B cell (primary cell): ENCODE measurements at regions not wholly inside any gene's neighbourhood (a gene's known extent, or its start where the extent isn't known, plus 50 kb on each side); places are given as distances from the start of the nearest gene placed in this dataset.

Experiments used
- ATAC-seq: fragments of 200-7000 bp; cut with Tn5 transposase; one replicate; pipeline ENCODE4 v1.10.0; 2021; ENCODE audit warnings: low read depth, mild to moderate bottlenecking, moderate number of reproducible peaks, moderate library complexity
- CTCF ChIA-PET: fragments of 350-600 bp; sonication (Branson Sonifier 250); formaldehyde crosslinking; loops from one replicate; lab custom pipeline; 2021; ENCODE audit warnings: antibody characterized with exemption, inconsistent platforms; lab: Charles Lee
- POLR2A ChIA-PET: fragments of 350-600 bp; sonication (Branson Sonifier 250); formaldehyde crosslinking; loops from one replicate; lab custom pipeline; 2021; ENCODE audit warnings: antibody characterized with exemption; lab: Charles Lee
- DNase-seq: peaks from one replicate; pipeline ENCODE4 v3.0.0; 2013
- H2AFZ ChIP-seq: 2 replicates; pipeline ENCODE4 v1.6.1; 2012; ENCODE audit warnings: mild to moderate bottlenecking, low read depth, low read length; ENCODE audit not compliant: insufficient read depth, poor library complexity, severe bottlenecking
- H3K27ac ChIP-seq, 2 donors: 1 replicate in 1 of 2; 2 replicates in 1 of 2; pipeline ENCODE4 v1.5.1; 2012 to 2013; ENCODE audit warnings: low read length in 2 of 2, mild to moderate bottlenecking in 2 of 2, moderate library complexity in 1 of 2
- H3K27me3 ChIP-seq, 4 experiments: fragments of 200-600 bp in 1 of 4; sonication (generic) in 1 of 4; replicated peaks in 1 of 4; 1 replicate in 2 of 4; 2 replicates in 2 of 4; pipeline versions ENCODE4 v1.6.1 to v1.7.0; 2013 to 2016; ENCODE audit warnings: low read length in 3 of 4, mild to moderate bottlenecking in 2 of 4, mixed read lengths in 1 of 4, moderate library complexity in 1 of 4; ENCODE audit not compliant: insufficient read depth in 4 of 4, control insufficient read depth in 3 of 4; ENCODE audit errors: control extremely low read depth in 1 of 4
- H3K36me3 ChIP-seq, 2 experiments: replicated peaks in 1 of 2; 1 replicate in 1 of 2; 2 replicates in 1 of 2; pipeline versions ENCODE4 v1.6.1 to v1.7.1; 2013; ENCODE audit warnings: low read length in 1 of 2; ENCODE audit not compliant: insufficient read depth in 2 of 2, control insufficient read depth in 1 of 2; ENCODE audit errors: control extremely low read depth in 1 of 2, extremely low read depth in 1 of 2
- H3K4me1 ChIP-seq, 2 donors: fragments of 200-600 bp in 1 of 2; sonication (generic) in 1 of 2; 1 replicate in 1 of 2; 2 replicates in 1 of 2; pipeline versions ENCODE4 v1.5.1 to v1.6.1; 2013 to 2017; ENCODE audit warnings: low read length in 2 of 2; ENCODE audit not compliant: control insufficient read depth in 2 of 2, insufficient read depth in 2 of 2
- H3K4me2 ChIP-seq: replicated peaks from 2 replicates; pipeline ENCODE3; 2012; ENCODE audit warnings: mild to moderate bottlenecking, low read depth, low read length; ENCODE audit not compliant: poor library complexity, severe bottlenecking
- H3K4me3 ChIP-seq, 5 experiments: fragments of 200-600 bp in 1 of 5; sonication (generic) in 1 of 5; 1 replicate in 3 of 5; 2 replicates in 2 of 5; pipeline versions ENCODE4 v1.5.1 to v1.7.0; 2011 to 2016; ENCODE audit warnings: low read length in 4 of 5, mild to moderate bottlenecking in 4 of 5, low read depth in 2 of 5, control low read depth in 1 of 5, moderate library complexity in 1 of 5; ENCODE audit not compliant: insufficient read depth in 1 of 5; ENCODE audit errors: control extremely low read depth in 1 of 5, extremely low read depth in 1 of 5
- H3K79me2 ChIP-seq: fragments of 200-600 bp; sonication (generic); one replicate; pipeline ENCODE4 v1.6.0; 2016; ENCODE audit warnings: low read length; ENCODE audit not compliant: control insufficient read depth, insufficient read depth
- H3K9ac ChIP-seq: fragments of 200-600 bp; sonication (generic); 2 replicates; pipeline ENCODE4 v1.6.1; 2017; ENCODE audit warnings: mild to moderate bottlenecking, low read length, moderate library complexity
- H3K9me3 ChIP-seq, 3 donors: one replicate each; pipeline versions ENCODE4 v1.6.1 to v1.7.1; 2013; ENCODE audit warnings: low read length in 2 of 3; ENCODE audit not compliant: control insufficient read depth in 2 of 3, insufficient read depth in 1 of 3; ENCODE audit errors: control extremely low read depth in 1 of 3
- H4K20me1 ChIP-seq: 2 replicates; pipeline ENCODE4 v1.6.0; 2012; ENCODE audit warnings: mild to moderate bottlenecking, low read length; ENCODE audit not compliant: insufficient read depth, control insufficient read depth, poor library complexity, severe bottlenecking
- H3K27ac Mint-ChIP-seq: one replicate; pipeline ENCODE4 v1.8.0; 2021; ENCODE audit warnings: mixed read lengths
- H3K27me3 Mint-ChIP-seq: one replicate; pipeline ENCODE4 v1.8.0; 2021; ENCODE audit warnings: mixed read lengths
- H3K4me1 Mint-ChIP-seq: one replicate; pipeline ENCODE4 v1.8.0; 2021; ENCODE audit warnings: mixed read lengths
- H3K4me3 Mint-ChIP-seq: one replicate; pipeline ENCODE4 v1.8.0; 2021; ENCODE audit warnings: mixed read lengths
- H3K9me3 Mint-ChIP-seq: one replicate; pipeline ENCODE4 v1.8.0; 2022; ENCODE audit warnings: mixed read lengths; ENCODE audit not compliant: insufficient read depth
- EZH2 ChIP-seq: IDR thresholded peaks from 2 replicates; pipeline ENCODE4 v1.6.1; 2012; ENCODE audit warnings: borderline replicate concordance, low read depth, mild to moderate bottlenecking, moderate library complexity, low read length; ENCODE audit not compliant: insufficient read depth, poor library complexity, severe bottlenecking
- WGBS: methylation state at CpG from one replicate; pipeline ENCODE4 v1.1.5; 2013; ENCODE audit warnings: missing lambda C conversion rate; ENCODE audit not compliant: insufficient coverage; 5-methylcytosine and 5-hydroxymethylcytosine counted together
- intact Hi-C: fragments of 100-400 bp; cut with micrococcal nuclease; formaldehyde crosslinking; loops from one replicate; pipeline ENCODE4 v1.10.0; 2022
- TF ChIP-seq, protein P1 (sequence below): fragments of 200-600 bp; IDR thresholded peaks from one replicate; pipeline ENCODE4 v1.8.0; 2022; ENCODE audit warnings: antibody characterized with exemption, mild to moderate bottlenecking

DNA sequence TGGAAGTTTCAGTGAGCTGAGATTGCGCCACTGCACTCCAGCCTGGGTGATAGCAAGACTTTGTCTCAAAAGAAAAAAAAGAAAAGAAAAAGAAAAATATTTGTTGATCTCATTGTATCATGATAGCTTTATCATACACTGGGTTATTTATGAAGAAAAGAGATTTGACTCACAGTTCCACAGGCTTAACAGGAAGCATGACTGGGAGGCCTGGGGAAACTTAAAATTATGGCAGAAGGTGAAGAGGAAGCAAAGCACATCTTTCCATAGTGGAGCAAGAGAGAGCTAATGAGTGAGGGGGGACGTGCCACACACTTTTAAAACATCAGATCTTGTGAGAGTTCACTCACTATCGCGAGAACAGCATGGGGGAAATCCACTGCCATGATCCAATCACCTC, 72.7 kb upstream of the FUT8 start:
- no peaks in the 10 kb centered on the region for H3K79me2 ChIP-seq
- no peaks in the 10 kb centered on the region for H3K27me3 Mint-ChIP-seq
- no peak overlapping the region for H3K4me3 Mint-ChIP-seq
- H3K36me3 ChIP-seq = no peaks in the 10 kb centered on the region
- WGBS = 80% methylated on average over 1 of the region's 4 CpGs
- H3K4me3 ChIP-seq = no peak overlapping the region
- no peaks in the 10 kb centered on the region for H3K9me3 Mint-ChIP-seq
- peaks cover 22% of the 10 kb centered on the region for H3K4me1 Mint-ChIP-seq
- H3K27me3 ChIP-seq = no peaks in the 10 kb centered on the region
- H3K27ac ChIP-seq = no peak overlapping the region
- no peaks in the 10 kb centered on the region for H4K20me1 ChIP-seq
- no peak overlapping the region for H3K9ac ChIP-seq
- H3K27ac Mint-ChIP-seq = peak overlapping the region; percentile 33
- intact Hi-C loops = loop anchor here (5.0 kb wide), 1 partner anchor 38 kb away; no protein-coding TSS in a partner anchor
- peaks cover 7 to 21% of the 10 kb centered on the region in 2 donors for H3K4me1 ChIP-seq
- TF ChIP-seq EZH2 = no peak
- TF ChIP-seq, protein P1, sequence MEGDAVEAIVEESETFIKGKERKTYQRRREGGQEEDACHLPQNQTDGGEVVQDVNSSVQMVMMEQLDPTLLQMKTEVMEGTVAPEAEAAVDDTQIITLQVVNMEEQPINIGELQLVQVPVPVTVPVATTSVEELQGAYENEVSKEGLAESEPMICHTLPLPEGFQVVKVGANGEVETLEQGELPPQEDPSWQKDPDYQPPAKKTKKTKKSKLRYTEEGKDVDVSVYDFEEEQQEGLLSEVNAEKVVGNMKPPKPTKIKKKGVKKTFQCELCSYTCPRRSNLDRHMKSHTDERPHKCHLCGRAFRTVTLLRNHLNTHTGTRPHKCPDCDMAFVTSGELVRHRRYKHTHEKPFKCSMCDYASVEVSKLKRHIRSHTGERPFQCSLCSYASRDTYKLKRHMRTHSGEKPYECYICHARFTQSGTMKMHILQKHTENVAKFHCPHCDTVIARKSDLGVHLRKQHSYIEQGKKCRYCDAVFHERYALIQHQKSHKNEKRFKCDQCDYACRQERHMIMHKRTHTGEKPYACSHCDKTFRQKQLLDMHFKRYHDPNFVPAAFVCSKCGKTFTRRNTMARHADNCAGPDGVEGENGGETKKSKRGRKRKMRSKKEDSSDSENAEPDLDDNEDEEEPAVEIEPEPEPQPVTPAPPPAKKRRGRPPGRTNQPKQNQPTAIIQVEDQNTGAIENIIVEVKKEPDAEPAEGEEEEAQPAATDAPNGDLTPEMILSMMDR = no peak
- no peak overlapping the region for H3K4me2 ChIP-seq
- POLR2A ChIA-PET = no interaction called here
- no peak overlapping the region for H2AFZ ChIP-seq
- DNase-seq (no peak), ATAC-seq (no peak)
- no peaks in the 10 kb centered on the region for H3K9me3 ChIP-seq
- CTCF ChIA-PET = no interaction called here

DNA sequence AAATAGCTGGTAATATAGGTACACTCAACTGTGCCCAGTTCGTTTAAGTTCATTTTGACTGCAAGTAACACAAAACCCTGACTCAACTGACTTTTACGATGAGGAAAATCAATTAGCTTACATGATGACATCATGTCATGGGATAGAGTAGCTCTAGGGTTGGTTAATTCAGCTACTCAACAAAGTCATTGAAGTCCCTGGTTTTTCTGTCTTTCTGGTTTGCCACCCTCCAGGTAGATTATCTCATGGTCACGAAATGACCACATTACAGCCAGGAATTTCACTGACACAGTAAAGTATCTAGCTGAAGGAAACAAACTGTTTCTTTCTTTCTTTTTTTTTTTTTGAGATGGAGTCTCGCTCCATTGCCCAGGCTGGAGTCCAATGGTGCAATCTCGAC, 68.5 kb upstream of the FUT8 start:
- WGBS = 95% methylated on average over 3 of the region's 5 CpGs

More for the DNA sequence above, 68.5 kb upstream of the FUT8 start:
- Histone ChIP-seq H4K20me1 (no peaks in the 10 kb centered on the region), H2AFZ (no peak overlapping the region), H3K9me3 (no peaks in the 10 kb centered on the region), H3K4me3 (no peak overlapping the region), H3K27ac (no peak overlapping the region), H3K4me2 (no peak overlapping the region), H3K36me3 (no peaks in the 10 kb centered on the region), H3K4me1 (peaks cover 8 to 12% of the 10 kb centered on the region in 2 donors), H3K79me2 (no peaks in the 10 kb centered on the region), H3K27me3 (no peaks in the 10 kb centered on the region), H3K9ac (no peak overlapping the region)
- ATAC-seq (no peak), DNase-seq (no peak)
- no peak for TF ChIP-seq EZH2
- TF ChIP-seq, protein P1 = no peak
- Mint-ChIP-seq H3K27me3 (no peaks in the 10 kb centered on the region), H3K27ac (no peak overlapping the region), H3K9me3 (no peaks in the 10 kb centered on the region), H3K4me1 (peaks cover 21% of the 10 kb centered on the region), H3K4me3 (no peak overlapping the region)
- ChIA-PET CTCF (interaction anchor here (0.9 to 2.1 kb wide), 3 partner anchors 14 to 68 kb away, joined by 4 to 5 read pairs (median 5); no protein-coding TSS in a partner anchor), POLR2A (interaction anchor here (0.6 to 1.1 kb wide), 2 partner anchors 10 to 59 kb away, joined by 4 to 6 read pairs; no protein-coding TSS in a partner anchor)
- intact Hi-C loops = no loop called here
